ENCODE measurements at regions not wholly inside any gene's neighbourhood (a gene's known extent, or its start where the extent isn't known, plus 50 kb on each side); places are given as distances from the start of the nearest gene placed in this dataset.

- TF ChIP-seq, protein P1, sequence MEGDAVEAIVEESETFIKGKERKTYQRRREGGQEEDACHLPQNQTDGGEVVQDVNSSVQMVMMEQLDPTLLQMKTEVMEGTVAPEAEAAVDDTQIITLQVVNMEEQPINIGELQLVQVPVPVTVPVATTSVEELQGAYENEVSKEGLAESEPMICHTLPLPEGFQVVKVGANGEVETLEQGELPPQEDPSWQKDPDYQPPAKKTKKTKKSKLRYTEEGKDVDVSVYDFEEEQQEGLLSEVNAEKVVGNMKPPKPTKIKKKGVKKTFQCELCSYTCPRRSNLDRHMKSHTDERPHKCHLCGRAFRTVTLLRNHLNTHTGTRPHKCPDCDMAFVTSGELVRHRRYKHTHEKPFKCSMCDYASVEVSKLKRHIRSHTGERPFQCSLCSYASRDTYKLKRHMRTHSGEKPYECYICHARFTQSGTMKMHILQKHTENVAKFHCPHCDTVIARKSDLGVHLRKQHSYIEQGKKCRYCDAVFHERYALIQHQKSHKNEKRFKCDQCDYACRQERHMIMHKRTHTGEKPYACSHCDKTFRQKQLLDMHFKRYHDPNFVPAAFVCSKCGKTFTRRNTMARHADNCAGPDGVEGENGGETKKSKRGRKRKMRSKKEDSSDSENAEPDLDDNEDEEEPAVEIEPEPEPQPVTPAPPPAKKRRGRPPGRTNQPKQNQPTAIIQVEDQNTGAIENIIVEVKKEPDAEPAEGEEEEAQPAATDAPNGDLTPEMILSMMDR (IDR thresholded peaks at IDR 0.05; ENCODE audit: low read depth, low read length, missing control alignments), result no peak
- no peak overlapping the region for H3K4me3 ChIP-seq (replicated peaks; ENCODE audit: low read depth, low read length)
Observed at GRCh38 chr22:47850644-47851151, 1088.2 kb downstream of the TBC1D22A start.

GRCh38 chr22:47849576-47849975, 1087.1 kb downstream of the TBC1D22A start:
- TF ChIP-seq, protein P1 (IDR thresholded peaks at IDR 0.05; ENCODE audit: low read depth, low read length, missing control alignments), result no peak
- DNase-seq (ENCODE audit: extremely low read depth, low read depth), result no peak
- H3K4me3 ChIP-seq (replicated peaks; ENCODE audit: low read depth, low read length), result no peak overlapping the region

More at GRCh38 chr22:47850644-47851151, 1088.2 kb downstream of the TBC1D22A start:
- no peak for DNase-seq (ENCODE audit: extremely low read depth, low read depth)

- TF ChIP-seq, protein P1 (IDR thresholded peaks at IDR 0.05; ENCODE audit: low read depth, low read length, missing control alignments), result no peak
Observed at GRCh38 chr22:47848184-47848920, 1085.9 kb downstream of the TBC1D22A start.

DNA sequence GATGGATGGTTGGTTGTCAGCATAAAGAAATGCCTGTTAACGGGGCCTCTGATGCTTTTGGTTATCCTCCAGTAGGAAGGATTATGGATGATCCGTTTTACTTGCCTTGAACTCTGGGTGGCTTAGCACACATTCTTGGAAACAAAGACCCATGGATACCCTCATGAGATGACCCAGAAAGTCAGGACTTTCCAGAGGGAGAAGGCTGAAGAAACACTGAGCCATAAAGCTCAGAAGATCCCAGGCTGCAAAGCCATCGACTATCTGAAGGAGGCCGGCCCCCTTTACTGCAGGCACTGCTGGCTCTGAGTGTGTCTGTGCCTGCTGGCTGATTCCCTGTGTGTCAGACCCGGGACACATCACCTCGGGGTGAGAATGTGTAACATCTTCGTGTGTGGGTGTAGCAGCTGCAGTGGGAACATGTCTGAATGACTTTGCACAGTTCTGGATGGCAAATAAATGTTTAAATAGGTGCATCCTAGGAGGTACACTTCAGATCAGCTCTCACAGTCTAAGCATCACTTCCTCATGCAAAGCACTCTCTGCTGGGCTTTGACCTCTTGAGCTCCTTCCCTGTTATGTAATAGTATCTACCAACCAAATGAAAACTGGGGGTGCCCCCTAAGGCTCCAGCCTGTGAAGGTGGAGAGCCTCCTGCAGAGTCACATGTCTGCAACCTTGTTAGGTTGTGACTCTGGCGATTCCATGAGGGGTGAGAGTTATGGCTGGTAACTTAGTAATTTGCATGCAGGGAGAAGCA, 1084.9 kb downstream of the TBC1D22A start:
- TF ChIP-seq, protein P1 (IDR thresholded peaks at IDR 0.05; ENCODE audit: low read depth, low read length, missing control alignments), result no peak
- no peak for DNase-seq (ENCODE audit: extremely low read depth, low read depth)
- no peak overlapping the region for H3K4me3 ChIP-seq (replicated peaks; ENCODE audit: low read depth, low read length)

More at GRCh38 chr22:47848184-47848920, 1085.9 kb downstream of the TBC1D22A start:
- no peak overlapping the region for H3K4me3 ChIP-seq (replicated peaks; ENCODE audit: low read depth, low read length)
- no peak for DNase-seq (ENCODE audit: extremely low read depth, low read depth)

- TF ChIP-seq, protein P1 (IDR thresholded peaks at IDR 0.05; ENCODE audit: low read depth, low read length, missing control alignments), result no peak
- DNase-seq (ENCODE audit: extremely low read depth, low read depth), result no peak
- no peak overlapping the region for H3K4me3 ChIP-seq (replicated peaks; ENCODE audit: low read depth, low read length)
Observed at GRCh38 chr22:47846206-47846605, 1083.8 kb downstream of the TBC1D22A start.

GRCh38 chr22:47842119-47842518, 1079.7 kb downstream of the TBC1D22A start:
- no peak for DNase-seq (ENCODE audit: extremely low read depth, low read depth)
- no peak overlapping the region for H3K4me3 ChIP-seq (replicated peaks; ENCODE audit: low read depth, low read length)
- TF ChIP-seq, protein P1 (IDR thresholded peaks at IDR 0.05; ENCODE audit: low read depth, low read length, missing control alignments), result no peak
